ENCODE measurements at regions not wholly inside any gene's neighbourhood (a gene's known extent, or its start where the extent isn't known, plus 50 kb on each side); places are given as distances from the start of the nearest gene placed in this dataset.

DNA sequence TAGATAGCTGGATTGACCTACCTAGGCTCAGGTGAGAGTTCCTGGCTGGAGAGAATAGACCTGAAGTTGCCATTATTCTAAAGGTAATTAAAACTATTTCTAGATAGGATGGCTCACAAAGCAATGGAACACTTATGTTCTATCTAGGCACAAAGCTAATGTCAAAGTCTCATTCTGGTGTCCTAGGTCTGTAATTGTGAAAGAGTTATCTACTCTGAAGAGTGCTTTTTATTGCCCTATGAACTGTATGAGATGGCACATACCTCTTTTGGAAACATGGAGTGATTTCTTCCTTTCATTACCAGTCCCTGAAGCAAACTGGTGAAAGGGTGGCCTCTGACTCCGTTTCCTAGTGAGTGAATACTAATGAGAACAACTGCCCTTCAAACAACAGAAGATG is 80.3 kb downstream of the MTNR1B start:
- TF ChIP-seq POLR2AphosphoS5 (IDR thresholded peaks at IDR 0.05; ENCODE audit: low read depth, low read length) (no peak), TAF1 (IDR thresholded peaks at IDR 0.05; ENCODE audit: borderline replicate concordance, insufficient read depth, low read length) (no peak), SIN3A (IDR thresholded peaks at IDR 0.05; ENCODE audit: borderline replicate concordance, insufficient read depth, low read length) (no peak)
- TF ChIP-seq, protein P1, sequence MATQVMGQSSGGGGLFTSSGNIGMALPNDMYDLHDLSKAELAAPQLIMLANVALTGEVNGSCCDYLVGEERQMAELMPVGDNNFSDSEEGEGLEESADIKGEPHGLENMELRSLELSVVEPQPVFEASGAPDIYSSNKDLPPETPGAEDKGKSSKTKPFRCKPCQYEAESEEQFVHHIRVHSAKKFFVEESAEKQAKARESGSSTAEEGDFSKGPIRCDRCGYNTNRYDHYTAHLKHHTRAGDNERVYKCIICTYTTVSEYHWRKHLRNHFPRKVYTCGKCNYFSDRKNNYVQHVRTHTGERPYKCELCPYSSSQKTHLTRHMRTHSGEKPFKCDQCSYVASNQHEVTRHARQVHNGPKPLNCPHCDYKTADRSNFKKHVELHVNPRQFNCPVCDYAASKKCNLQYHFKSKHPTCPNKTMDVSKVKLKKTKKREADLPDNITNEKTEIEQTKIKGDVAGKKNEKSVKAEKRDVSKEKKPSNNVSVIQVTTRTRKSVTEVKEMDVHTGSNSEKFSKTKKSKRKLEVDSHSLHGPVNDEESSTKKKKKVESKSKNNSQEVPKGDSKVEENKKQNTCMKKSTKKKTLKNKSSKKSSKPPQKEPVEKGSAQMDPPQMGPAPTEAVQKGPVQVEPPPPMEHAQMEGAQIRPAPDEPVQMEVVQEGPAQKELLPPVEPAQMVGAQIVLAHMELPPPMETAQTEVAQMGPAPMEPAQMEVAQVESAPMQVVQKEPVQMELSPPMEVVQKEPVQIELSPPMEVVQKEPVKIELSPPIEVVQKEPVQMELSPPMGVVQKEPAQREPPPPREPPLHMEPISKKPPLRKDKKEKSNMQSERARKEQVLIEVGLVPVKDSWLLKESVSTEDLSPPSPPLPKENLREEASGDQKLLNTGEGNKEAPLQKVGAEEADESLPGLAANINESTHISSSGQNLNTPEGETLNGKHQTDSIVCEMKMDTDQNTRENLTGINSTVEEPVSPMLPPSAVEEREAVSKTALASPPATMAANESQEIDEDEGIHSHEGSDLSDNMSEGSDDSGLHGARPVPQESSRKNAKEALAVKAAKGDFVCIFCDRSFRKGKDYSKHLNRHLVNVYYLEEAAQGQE (IDR thresholded peaks at IDR 0.05; ENCODE audit: insufficient read depth in 1 of 2, low read depth in 2 of 2, low read length in 2 of 2) = no peak
